IMR-90 (cell line): ENCODE measurements at regions not wholly inside any gene's neighbourhood (a gene's known extent, or its start where the extent isn't known, plus 50 kb on each side); places are given as distances from the start of the nearest gene placed in this dataset.

Experiments
- ATAC-seq: fragments of 200-7000 bp; cut with Tn5 transposase; 2 replicates; pipeline ENCODE4 v1.9.1; 2020; ENCODE audit warnings: low read depth, mild to moderate bottlenecking, moderate library complexity
- BruUV-seq: library from RNA; stranded (reverse); fragments of 400-500 nt; replicated peaks from 2 replicates; lab custom pipeline; 2021; lab: Mats Ljungman, UMichigan
- CTCF ChIA-PET: fragments of 300-600 bp; formaldehyde crosslinking; extraction: SDS; loops from one replicate; lab custom pipeline; 2021; ENCODE audit warnings: antibody characterized with exemption; lab: Yijun Ruan, JAX
- POLR2A ChIA-PET: fragments of 300-600 bp; sonication (Branson Sonifier 250); formaldehyde crosslinking; loops from one replicate; lab custom pipeline; 2022; ENCODE audit warnings: antibody characterized with exemption; ENCODE audit not compliant: unreplicated experiment; lab: Charles Lee
- DNase-seq: peaks from one replicate; pipeline ENCODE4 v3.0.0; 2013
- H2AFZ ChIP-seq: replicated peaks from 2 replicates; pipeline ENCODE3; 2013; ENCODE audit warnings: low read length, mild to moderate bottlenecking; ENCODE audit not compliant: poor library complexity
- H2AK5ac ChIP-seq: 2 replicates; pipeline ENCODE4 v1.6.1; 2013; ENCODE audit warnings: low read depth, low read length, inconsistent platforms
- H2AK9ac ChIP-seq: replicated peaks from 2 replicates; pipeline ENCODE3; 2013; ENCODE audit warnings: mild to moderate bottlenecking, low read depth, low read length, moderate library complexity; ENCODE audit not compliant: poor library complexity
- H2BK120ac ChIP-seq: 2 replicates; pipeline ENCODE4 v1.6.1; 2013; ENCODE audit warnings: low read depth, low read length, inconsistent platforms
- H2BK15ac ChIP-seq: 3 replicates; pipeline ENCODE4 v1.6.1; 2013; ENCODE audit warnings: low read depth, low read length, inconsistent platforms
- H2BK20ac ChIP-seq: 2 replicates; pipeline ENCODE4 v1.6.1; 2013; ENCODE audit warnings: low read depth, mild to moderate bottlenecking, inconsistent platforms, low read length, moderate library complexity
- H2BK5ac ChIP-seq: 2 replicates; pipeline ENCODE4 v1.6.1; 2013; ENCODE audit warnings: mild to moderate bottlenecking, low read depth, low read length, inconsistent platforms; ENCODE audit not compliant: poor library complexity, severe bottlenecking
- H3K14ac ChIP-seq: replicated peaks from 2 replicates; pipeline ENCODE4 v1.6.1; 2013; ENCODE audit warnings: low read depth, low read length, inconsistent platforms
- H3K18ac ChIP-seq: 2 replicates; pipeline ENCODE4 v1.6.1; 2013; ENCODE audit warnings: low read depth, low read length, control low read depth
- H3K23ac ChIP-seq: 2 replicates; pipeline ENCODE4 v1.6.1; 2013; ENCODE audit warnings: low read depth, low read length, inconsistent platforms
- H3K27ac ChIP-seq: 2 replicates; pipeline ENCODE4 v1.5.1; 2013; ENCODE audit warnings: mild to moderate bottlenecking, control low read depth, low read length; ENCODE audit not compliant: insufficient read depth
- H3K27me3 ChIP-seq: 2 replicates; pipeline ENCODE4 v1.6.1; 2013; ENCODE audit warnings: low read length; ENCODE audit not compliant: control insufficient read depth, insufficient read depth
- H3K36me3 ChIP-seq: 2 replicates; pipeline ENCODE4 v1.6.1; 2013; ENCODE audit warnings: low read length, mixed read lengths; ENCODE audit not compliant: control insufficient read depth, insufficient read depth
- H3K4ac ChIP-seq: 2 replicates; pipeline ENCODE4 v1.6.1; 2013; ENCODE audit warnings: low read depth, low read length, inconsistent platforms
- H3K4me1 ChIP-seq: 2 replicates; pipeline ENCODE4 v1.6.1; 2013; ENCODE audit warnings: low read length, mixed read lengths; ENCODE audit not compliant: control insufficient read depth, insufficient read depth
- H3K4me2 ChIP-seq: 2 replicates; pipeline ENCODE4 v1.6.1; 2013; ENCODE audit warnings: low read depth, mild to moderate bottlenecking, control low read depth, low read length, moderate library complexity
- H3K4me3 ChIP-seq: 2 replicates; pipeline ENCODE4 v1.5.1; 2013; ENCODE audit warnings: low read depth, mild to moderate bottlenecking, control low read depth, low read length, moderate library complexity; ENCODE audit not compliant: insufficient read depth
- H3K56ac ChIP-seq: 2 replicates; pipeline ENCODE4 v1.6.1; 2013; ENCODE audit warnings: low read length, inconsistent platforms; ENCODE audit not compliant: insufficient read depth; ENCODE audit errors: extremely low read depth
- H3K79me1 ChIP-seq, 2 experiments: 2 replicates each; pipeline ENCODE4 v1.6.1; 2013; ENCODE audit warnings: low read length in 2 of 2, inconsistent platforms in 1 of 2, low read depth in 1 of 2
- H3K9ac ChIP-seq: 2 replicates; pipeline ENCODE4 v1.6.1; 2013; ENCODE audit warnings: low read depth, low read length, control low read depth
- H3K9me1 ChIP-seq: 2 replicates; pipeline ENCODE4 v1.6.1; 2013; ENCODE audit warnings: low read length, inconsistent platforms; ENCODE audit not compliant: insufficient read depth
- H3K9me3 ChIP-seq: 2 replicates; pipeline ENCODE4 v1.6.1; 2013; ENCODE audit warnings: low read length; ENCODE audit not compliant: control insufficient read depth, insufficient read depth
- H4K20me1 ChIP-seq: 2 replicates; pipeline ENCODE4 v1.6.1; 2013; ENCODE audit warnings: low read length, inconsistent platforms; ENCODE audit not compliant: insufficient read depth
- H4K5ac ChIP-seq: 2 replicates; pipeline ENCODE4 v1.6.1; 2013; ENCODE audit warnings: mild to moderate bottlenecking, low read depth, low read length, control low read depth
- H4K8ac ChIP-seq, 2 experiments: 2 replicates each; pipeline ENCODE4 v1.6.1; 2013; ENCODE audit warnings: low read depth in 2 of 2, low read length in 2 of 2, control low read depth in 1 of 2, inconsistent platforms in 1 of 2
- H4K91ac ChIP-seq: 2 replicates; pipeline ENCODE4 v1.6.1; 2013; ENCODE audit warnings: low read depth, low read length, inconsistent platforms; ENCODE audit not compliant: insufficient read depth
- CHD1 ChIP-seq: IDR thresholded peaks from 2 replicates; pipeline ENCODE4 v1.6.1; 2012; ENCODE audit warnings: low read depth, low read length, improper control_type of control experiment
- MAZ ChIP-seq: IDR thresholded peaks from 2 replicates; pipeline ENCODE4 v1.6.1; 2012; ENCODE audit warnings: low read depth, mild to moderate bottlenecking, low read length, improper control_type of control experiment, moderate library complexity, borderline replicate concordance
- MXI1 ChIP-seq: IDR thresholded peaks from 2 replicates; pipeline ENCODE4 v1.6.1; 2012; ENCODE audit warnings: low read depth, mild to moderate bottlenecking, low read length, moderate library complexity, borderline replicate concordance
- NFE2L2 ChIP-seq: fragments of 150-350 bp; IDR thresholded peaks from 2 replicates; pipeline ENCODE4 v1.6.1; 2016; ENCODE audit warnings: low read depth, mild to moderate bottlenecking, low read length
- RAD21 ChIP-seq: IDR thresholded peaks from 2 replicates; pipeline ENCODE4 v1.6.1; 2012; ENCODE audit warnings: low read length, improper control_type of control experiment
- RFX5 ChIP-seq: IDR thresholded peaks from 2 replicates; pipeline ENCODE4 v1.8.0; 2012; ENCODE audit warnings: low read depth, mild to moderate bottlenecking, low read length, moderate library complexity
- WGBS, 2 experiments: methylation state at CpG; one replicate each; pipeline versions ENCODE4 v1.1.5 to v1.1.7; 2013; ENCODE audit warnings: missing lambda C conversion rate in 2 of 2; ENCODE audit not compliant: insufficient read length in 1 of 2; ENCODE audit errors: extremely low coverage in 2 of 2; 5-methylcytosine and 5-hydroxymethylcytosine counted together
- dilution Hi-C: fragments of 300-500 bp; cut with HindIII; formaldehyde crosslinking; loops from one replicate; pipeline ENCODE4 v1.14.3; 2018; ENCODE audit warnings: low sequenced_read_pairs; ENCODE audit not compliant: unreplicated experiment
- in situ Hi-C: fragments of 300-500 bp; cut with MboI; formaldehyde crosslinking; loops from 3 replicates; pipeline ENCODE4 v1.14.3; 2019; ENCODE audit warnings: low sequenced_read_pairs, inconsistent platforms, mixed read lengths
- intact Hi-C: fragments of 100-400 bp; cut with micrococcal nuclease; formaldehyde crosslinking; loops from 2 replicates; pipeline ENCODE4 v1.10.0; 2022

DNA sequence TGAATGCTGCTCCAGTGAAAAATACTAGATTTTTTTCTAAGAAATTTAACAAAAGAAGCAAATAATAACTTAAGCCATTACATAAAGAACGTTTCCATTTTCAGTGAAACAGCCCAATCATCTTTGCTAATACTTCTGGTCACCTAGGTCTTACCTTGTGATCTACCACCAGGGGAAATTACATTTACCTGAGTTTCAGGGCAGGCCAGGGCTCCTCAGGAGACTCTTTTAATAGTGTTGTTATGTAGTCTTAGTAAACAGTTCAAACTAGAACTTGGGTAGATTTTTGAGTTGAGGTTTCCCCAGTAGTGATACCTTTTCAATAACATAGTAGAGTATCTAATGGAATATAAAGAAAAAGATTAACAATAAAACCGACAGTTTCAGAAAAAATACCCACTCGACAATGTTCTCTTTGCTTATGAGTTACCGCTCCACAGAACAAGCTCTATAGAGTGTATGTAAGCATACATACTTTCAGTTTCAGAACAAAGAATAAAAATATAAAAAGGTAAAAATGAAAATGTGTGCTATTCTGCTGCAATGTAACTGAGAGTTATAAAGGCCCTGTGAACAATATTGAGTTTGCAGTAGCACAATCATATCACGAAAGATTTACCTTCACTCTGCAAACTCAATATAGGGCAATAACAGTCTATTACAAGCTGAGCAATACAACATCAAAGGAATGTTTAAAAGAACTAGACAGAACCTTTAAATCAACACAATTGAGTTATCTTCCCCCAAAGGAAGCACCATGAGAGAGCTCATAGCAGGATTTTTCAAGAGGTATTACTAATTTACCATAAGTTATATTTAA lies 165.8 kb downstream of the ATOH1 start:
- Histone ChIP-seq H3K27me3 (no peaks in the 10 kb centered on the region), H2AFZ (no peak overlapping the region), H3K4me3 (no peak overlapping the region), H3K56ac (no peak overlapping the region), H3K27ac (no peak overlapping the region), H2BK5ac (no peak overlapping the region), H3K79me1 (no peaks in the 10 kb centered on the region), H3K9me3 (no peaks in the 10 kb centered on the region), H2BK20ac (no peak overlapping the region), H3K9ac (no peak overlapping the region), H2AK9ac (no peak overlapping the region), H3K36me3 (no peaks in the 10 kb centered on the region), H3K23ac (no peak overlapping the region), H2BK15ac (no peak overlapping the region), H2BK120ac (no peak overlapping the region), H3K14ac (no peak overlapping the region), H4K5ac (no peak overlapping the region), H3K18ac (no peak overlapping the region), H4K91ac (no peak overlapping the region), H3K4me2 (no peak overlapping the region), H3K4ac (no peak overlapping the region), H3K4me1 (no peaks in the 10 kb centered on the region), H3K9me1 (no peaks in the 10 kb centered on the region), H4K20me1 (no peaks in the 10 kb centered on the region), H2AK5ac (no peak overlapping the region), H4K8ac (no peak overlapping the region)
- DNase-seq (no peak), ATAC-seq (no peak)
- dilution Hi-C loops: no loop called here
- intact Hi-C loops: no loop called here
- no CpG with 5 or more reads among the region's 5 CpGs for WGBS, 2 experiments
- BruUV-seq: no TSS peak
- in situ Hi-C loops: no loop called here
- TF ChIP-seq CHD1 (no peak), MXI1 (no peak), MAZ (no peak), NFE2L2 (no peak), RFX5 (no peak), RAD21 (no peak)
- CTCF ChIA-PET: no interaction called here
- POLR2A ChIA-PET: no interaction called here
